Activated naive CD8-positive, alpha-beta T cell treated with anti-CD3 and anti-CD28 coated beads, Interleukin-2, amount 50 U/mL, for 24 hours (primary cell): ENCODE measurements at regions not wholly inside any gene's neighbourhood (a gene's known extent, or its start where the extent isn't known, plus 50 kb on each side); places are given as distances from the start of the nearest gene placed in this dataset.
"Not testable (repeated sequence)": the region's sequence is repeated elsewhere in the genome, so short reads cannot be mapped to it uniquely, and the experiment has no call there.

ENCODE experiments used
- ATAC-seq: fragments of 150-1000 bp; cut with Tn5 transposase; one replicate; pipeline ENCODE4 v1.10.0; 2021
- DNase-seq: peaks from one replicate; pipeline ENCODE4 v3.0.0; 2021
- H3K27ac Mint-ChIP-seq: one replicate; pipeline ENCODE4 v1.8.0; 2021; ENCODE audit warnings: mild to moderate bottlenecking, mixed read lengths
- H3K27me3 Mint-ChIP-seq: one replicate; pipeline ENCODE4 v1.8.0; 2021; ENCODE audit warnings: mixed read lengths
- H3K36me3 Mint-ChIP-seq: one replicate; pipeline ENCODE4 v1.8.0; 2021; ENCODE audit warnings: low read depth, mixed read lengths
- H3K4me1 Mint-ChIP-seq: one replicate; pipeline ENCODE4 v1.8.0; 2021; ENCODE audit warnings: mixed read lengths
- H3K4me3 Mint-ChIP-seq: one replicate; pipeline ENCODE4 v1.8.0; 2021; ENCODE audit warnings: mild to moderate bottlenecking, moderate library complexity, mixed read lengths
- H3K9me3 Mint-ChIP-seq: one replicate; pipeline ENCODE4 v1.8.0; 2021; ENCODE audit warnings: mixed read lengths

DNA sequence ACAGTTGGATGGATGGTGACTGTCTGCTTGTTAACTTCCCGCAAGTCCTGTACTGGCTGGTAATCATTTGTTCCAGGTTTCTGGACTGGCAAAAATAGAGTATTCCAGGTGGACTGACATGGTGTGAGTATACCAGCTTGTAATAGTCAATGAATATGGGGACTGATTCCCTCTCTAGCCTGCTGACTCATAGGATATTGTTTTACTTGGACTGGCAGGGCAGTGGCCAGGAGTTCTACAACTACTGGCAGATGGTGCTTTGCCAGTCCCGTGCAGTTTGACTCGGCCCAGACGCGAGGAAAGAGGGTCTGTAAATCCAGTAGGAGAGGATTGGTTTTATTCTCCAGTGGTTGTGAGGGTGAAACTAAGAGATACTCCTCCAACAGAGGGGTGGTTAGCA, 78.0 kb downstream of the PRR15 start:
- peaks cover 3% of the 10 kb centered on the region for H3K27me3 Mint-ChIP-seq
- DNase-seq = no peak
- H3K9me3 Mint-ChIP-seq = no peaks in the 10 kb centered on the region
- ATAC-seq = no peak
- no peak overlapping the region for H3K27ac Mint-ChIP-seq
- no peak overlapping the region for H3K4me3 Mint-ChIP-seq
- no peaks in the 10 kb centered on the region for H3K4me1 Mint-ChIP-seq
- no peaks in the 10 kb centered on the region for H3K36me3 Mint-ChIP-seq

DNA sequence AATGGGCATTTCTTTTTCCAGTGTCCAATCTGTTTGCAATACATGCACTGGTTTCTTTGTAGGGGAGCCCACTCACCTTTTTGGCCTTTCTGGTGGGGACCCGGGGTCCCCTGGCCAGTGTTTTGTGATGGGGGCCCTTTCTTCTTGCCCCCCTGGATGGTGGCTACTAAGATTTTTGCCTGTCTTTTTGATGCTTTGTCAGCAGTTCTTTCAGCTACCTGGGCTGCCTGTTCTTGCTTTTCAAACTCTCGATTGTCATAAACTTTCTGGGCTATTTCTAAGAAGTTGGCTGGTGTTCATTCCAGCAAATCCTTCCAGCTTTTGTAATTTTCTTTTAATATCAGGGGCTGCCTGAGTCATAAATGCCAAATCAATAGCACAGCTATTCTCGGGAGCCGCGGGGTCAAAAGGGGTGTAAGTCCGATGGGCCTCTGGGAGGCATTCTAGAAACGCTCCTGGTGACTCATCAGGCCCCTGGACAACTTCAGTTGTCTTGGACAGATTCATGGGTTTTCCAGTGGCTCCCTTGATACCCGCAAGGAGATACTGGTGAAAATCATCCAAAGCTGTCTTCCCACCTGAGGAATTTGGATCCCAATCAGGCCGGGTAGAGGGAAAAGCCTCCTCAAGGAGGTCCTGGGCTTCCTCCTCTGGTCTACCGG, 79.0 kb downstream of the PRR15 start:
- Mint-ChIP-seq H3K4me1 (no peaks in the 10 kb centered on the region), H3K27me3 (peaks cover 3% of the 10 kb centered on the region), H3K4me3 (no peak overlapping the region), H3K36me3 (no peaks in the 10 kb centered on the region), H3K9me3 (no peaks in the 10 kb centered on the region), H3K27ac (no peak overlapping the region)
- ATAC-seq (no peak), DNase-seq (no peak)

DNA sequence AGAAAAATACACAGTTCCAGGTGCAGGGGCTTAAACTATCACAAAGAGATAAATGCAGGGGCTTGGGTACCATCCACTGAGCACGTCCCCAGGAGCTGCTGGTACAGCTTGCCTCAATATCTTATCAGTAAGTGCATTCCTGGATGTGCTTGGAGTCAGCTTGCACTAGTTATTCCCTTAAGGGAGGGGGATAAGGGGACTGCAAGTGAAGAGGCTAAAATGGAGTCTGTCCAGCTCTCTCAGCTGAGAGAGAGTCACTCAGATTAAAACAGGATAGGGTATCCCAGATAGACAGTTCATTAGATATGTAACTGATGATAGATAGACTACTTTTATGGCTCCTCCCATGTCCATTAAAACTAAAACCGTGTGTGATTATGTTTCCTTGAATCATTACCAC, 82.5 kb downstream of the PRR15 start:
- H3K27me3 Mint-ChIP-seq, ATAC-seq, DNase-seq, H3K36me3 Mint-ChIP-seq, H3K27ac Mint-ChIP-seq, H3K4me3 Mint-ChIP-seq, H3K9me3 Mint-ChIP-seq, H3K4me1 Mint-ChIP-seq: not testable (repeated sequence)

GRCh38 chr7:29647020-29647654, 83.5 kb downstream of the PRR15 start:
- H3K9me3 Mint-ChIP-seq = no peaks in the 10 kb centered on the region

DNA sequence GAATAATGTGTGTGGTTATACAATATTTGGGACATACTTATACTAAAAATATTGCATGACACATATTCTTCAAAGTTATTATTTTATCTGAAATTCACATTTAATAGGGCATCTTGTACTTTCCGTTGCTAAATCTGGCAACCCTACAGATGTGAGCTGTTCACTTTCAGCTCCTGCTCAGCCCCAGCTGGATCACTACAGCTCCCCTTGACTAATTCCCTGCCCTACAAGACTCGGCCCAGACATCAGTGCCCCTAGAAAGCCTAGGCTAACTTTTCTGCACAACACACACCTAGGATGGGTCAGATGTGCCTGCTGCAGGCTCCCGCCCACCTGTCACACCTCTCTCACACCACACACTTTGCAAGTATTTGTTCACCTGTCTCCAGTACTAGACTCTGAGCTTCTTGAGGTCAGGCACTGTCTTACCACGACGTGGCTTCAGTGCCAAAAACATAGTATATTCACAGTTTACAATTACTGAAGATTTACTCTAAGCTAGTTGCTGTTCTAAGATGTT, 84.1 kb downstream of the PRR15 start:
- not testable (repeated sequence) for H3K4me1 Mint-ChIP-seq, H3K27me3 Mint-ChIP-seq, H3K9me3 Mint-ChIP-seq, ATAC-seq, H3K27ac Mint-ChIP-seq, DNase-seq, H3K4me3 Mint-ChIP-seq, H3K36me3 Mint-ChIP-seq

More at GRCh38 chr7:29647020-29647654, 83.5 kb downstream of the PRR15 start:
- H3K4me3 Mint-ChIP-seq = no peak overlapping the region
- no peak for ATAC-seq
- no peaks in the 10 kb centered on the region for H3K36me3 Mint-ChIP-seq
- no peaks in the 10 kb centered on the region for H3K4me1 Mint-ChIP-seq
- no peak overlapping the region for H3K27ac Mint-ChIP-seq
- no peak for DNase-seq
- H3K27me3 Mint-ChIP-seq = peaks cover 3% of the 10 kb centered on the region

DNA sequence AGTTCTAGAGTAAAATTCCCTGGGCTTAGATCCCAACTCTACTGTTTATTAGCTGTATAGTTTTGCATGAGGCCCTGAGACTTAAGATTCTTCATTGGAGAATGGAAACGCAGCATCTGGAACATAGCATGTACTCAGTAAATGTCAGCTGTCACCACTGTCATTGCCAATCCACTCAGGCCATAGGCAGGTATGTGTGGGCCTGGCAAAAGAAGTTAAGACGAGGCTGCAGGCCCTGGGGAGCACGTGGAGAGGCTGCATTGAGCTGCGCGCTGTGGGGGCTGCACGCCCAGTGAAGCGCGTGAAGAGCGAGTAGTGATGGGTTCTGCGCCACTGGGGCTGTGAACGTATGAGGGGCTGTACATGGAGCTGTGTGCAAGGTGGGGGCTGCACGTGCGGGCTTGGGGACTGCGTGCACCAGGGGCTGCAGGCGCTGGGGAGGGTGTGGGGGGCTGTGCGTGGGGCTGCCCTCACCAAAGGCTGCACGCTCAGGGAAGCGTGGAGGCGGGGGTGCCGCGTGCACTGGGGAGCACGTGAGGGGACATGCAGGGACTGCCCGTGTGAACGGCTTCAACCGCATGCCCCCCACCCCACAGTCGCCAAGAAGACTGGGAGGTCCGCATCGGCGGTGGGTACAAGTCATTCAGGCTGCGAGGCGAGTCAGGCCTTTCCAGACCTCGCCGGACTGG, 85.5 kb downstream of the PRR15 start:
- ATAC-seq (no peak), DNase-seq (no peak)
- no peak overlapping the region for H3K27ac Mint-ChIP-seq
- no peaks in the 10 kb centered on the region for H3K4me1 Mint-ChIP-seq
- no peak overlapping the region for H3K4me3 Mint-ChIP-seq
- H3K36me3 Mint-ChIP-seq = no peaks in the 10 kb centered on the region
- no peaks in the 10 kb centered on the region for H3K27me3 Mint-ChIP-seq
- no peaks in the 10 kb centered on the region for H3K9me3 Mint-ChIP-seq

GRCh38 chr7:29649876-29650275, 86.2 kb downstream of the PRR15 start:
- Mint-ChIP-seq H3K36me3 (no peaks in the 10 kb centered on the region), H3K4me1 (no peaks in the 10 kb centered on the region), H3K9me3 (no peaks in the 10 kb centered on the region), H3K27me3 (no peaks in the 10 kb centered on the region), H3K4me3 (no peak overlapping the region), H3K27ac (no peak overlapping the region)
- ATAC-seq (no peak), DNase-seq (no peak)

DNA sequence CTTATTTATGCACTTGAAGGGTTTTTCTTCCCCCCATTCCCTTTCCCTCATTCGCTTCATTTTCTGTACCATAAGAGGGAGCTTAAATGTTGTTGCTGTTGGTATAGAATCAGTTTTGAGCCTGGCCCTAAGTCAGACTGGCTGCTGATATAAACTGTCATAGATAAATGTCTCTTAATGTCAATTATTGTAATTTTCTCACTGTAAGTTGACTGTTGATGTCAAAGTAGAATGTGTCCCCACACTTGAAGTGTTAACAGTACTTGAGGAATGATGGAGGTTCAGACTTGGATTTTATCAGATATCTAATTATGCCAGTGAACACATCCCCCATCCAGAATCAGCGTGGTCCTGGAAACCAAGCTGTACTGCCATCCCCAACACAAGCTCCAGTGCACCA, 87.8 kb downstream of the PRR15 start:
- DNase-seq = no peak
- H3K9me3 Mint-ChIP-seq = no peaks in the 10 kb centered on the region
- no peak for ATAC-seq
- no peaks in the 10 kb centered on the region for H3K27me3 Mint-ChIP-seq
- no peaks in the 10 kb centered on the region for H3K36me3 Mint-ChIP-seq
- no peaks in the 10 kb centered on the region for H3K4me1 Mint-ChIP-seq
- no peak overlapping the region for H3K4me3 Mint-ChIP-seq
- no peak overlapping the region for H3K27ac Mint-ChIP-seq

- DNase-seq = no peak
- no peak for ATAC-seq
- Mint-ChIP-seq H3K4me3 (no peak overlapping the region), H3K36me3 (no peaks in the 10 kb centered on the region), H3K9me3 (no peaks in the 10 kb centered on the region), H3K27me3 (no peaks in the 10 kb centered on the region), H3K27ac (no peak overlapping the region), H3K4me1 (no peaks in the 10 kb centered on the region)
Measured at GRCh38 chr7:29652556-29652955, 88.9 kb downstream of the PRR15 start.

DNA sequence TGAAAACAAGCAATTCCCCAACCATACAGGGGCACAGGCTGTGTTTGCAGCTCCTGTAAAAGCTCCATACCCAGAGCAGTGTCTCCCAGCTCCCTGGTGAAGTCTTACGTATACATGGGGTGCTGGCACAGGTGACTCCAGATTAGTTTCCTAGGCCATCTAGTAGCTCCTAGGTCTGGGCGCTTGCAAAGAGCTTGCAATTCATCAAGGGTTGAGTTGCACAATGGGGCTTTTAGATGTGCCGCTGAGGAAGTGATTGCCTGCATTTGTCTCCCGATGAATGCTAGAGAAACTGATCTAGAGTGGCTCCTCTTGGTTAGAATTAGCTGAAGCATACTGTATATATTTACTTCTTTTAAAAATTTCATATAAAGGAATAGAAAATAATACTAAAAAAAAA, 90.7 kb downstream of the PRR15 start:
- H3K36me3 Mint-ChIP-seq, DNase-seq, H3K4me1 Mint-ChIP-seq, H3K27ac Mint-ChIP-seq, ATAC-seq, H3K9me3 Mint-ChIP-seq, H3K4me3 Mint-ChIP-seq, H3K27me3 Mint-ChIP-seq: not testable (repeated sequence)

DNA sequence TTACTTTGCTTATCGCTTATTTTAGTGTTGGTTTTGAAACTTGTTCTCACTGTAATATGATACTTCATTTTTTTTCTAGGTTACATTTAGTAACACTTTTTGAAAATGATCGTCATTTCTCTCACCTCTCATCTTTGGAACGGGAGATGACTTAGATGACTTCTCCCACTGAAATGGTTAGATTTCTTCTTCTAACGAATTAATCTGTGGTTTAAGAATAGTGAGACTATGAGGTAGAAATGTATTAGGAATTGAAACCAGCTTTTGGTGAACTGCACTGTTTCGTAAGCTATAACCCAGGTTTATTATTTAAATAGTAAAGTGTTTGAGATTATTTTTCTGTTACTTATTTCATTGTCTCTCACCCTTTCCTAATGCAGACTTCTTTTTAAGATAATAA, 93.7 kb downstream of the PRR15 start:
- no peak overlapping the region for H3K27ac Mint-ChIP-seq
- H3K36me3 Mint-ChIP-seq = no peaks in the 10 kb centered on the region
- DNase-seq (no peak), ATAC-seq (no peak)
- H3K9me3 Mint-ChIP-seq = no peaks in the 10 kb centered on the region
- H3K4me3 Mint-ChIP-seq = no peak overlapping the region
- no peaks in the 10 kb centered on the region for H3K4me1 Mint-ChIP-seq
- H3K27me3 Mint-ChIP-seq = no peaks in the 10 kb centered on the region

- Mint-ChIP-seq H3K36me3 (no peaks in the 10 kb centered on the region), H3K9me3 (no peaks in the 10 kb centered on the region), H3K27ac (no peak overlapping the region), H3K4me3 (no peak overlapping the region), H3K4me1 (no peaks in the 10 kb centered on the region), H3K27me3 (no peaks in the 10 kb centered on the region)
- no peak for DNase-seq
- no peak for ATAC-seq
Measured at GRCh38 chr7:29657856-29658255, 94.2 kb downstream of the PRR15 start.

- ATAC-seq, H3K27me3 Mint-ChIP-seq, H3K4me1 Mint-ChIP-seq, H3K27ac Mint-ChIP-seq, DNase-seq, H3K36me3 Mint-ChIP-seq, H3K9me3 Mint-ChIP-seq, H3K4me3 Mint-ChIP-seq: not testable (repeated sequence)
Measured at GRCh38 chr7:29659213-29659612, 95.6 kb downstream of the PRR15 start.

- not testable (repeated sequence) for DNase-seq, H3K27me3 Mint-ChIP-seq, H3K4me3 Mint-ChIP-seq, H3K4me1 Mint-ChIP-seq, H3K36me3 Mint-ChIP-seq, ATAC-seq, H3K27ac Mint-ChIP-seq, H3K9me3 Mint-ChIP-seq
Measured at GRCh38 chr7:29662899-29663298, 99.3 kb downstream of the PRR15 start.

GRCh38 chr7:29664999-29665398, 101.4 kb downstream of the PRR15 start:
- H3K4me3 Mint-ChIP-seq, H3K36me3 Mint-ChIP-seq, H3K9me3 Mint-ChIP-seq, H3K27ac Mint-ChIP-seq, ATAC-seq, H3K27me3 Mint-ChIP-seq, H3K4me1 Mint-ChIP-seq, DNase-seq: not testable (repeated sequence)
